ENCODE measurements at regions not wholly inside any gene's neighbourhood (a gene's known extent, or its start where the extent isn't known, plus 50 kb on each side); places are given as distances from the start of the nearest gene placed in this dataset.

DNA sequence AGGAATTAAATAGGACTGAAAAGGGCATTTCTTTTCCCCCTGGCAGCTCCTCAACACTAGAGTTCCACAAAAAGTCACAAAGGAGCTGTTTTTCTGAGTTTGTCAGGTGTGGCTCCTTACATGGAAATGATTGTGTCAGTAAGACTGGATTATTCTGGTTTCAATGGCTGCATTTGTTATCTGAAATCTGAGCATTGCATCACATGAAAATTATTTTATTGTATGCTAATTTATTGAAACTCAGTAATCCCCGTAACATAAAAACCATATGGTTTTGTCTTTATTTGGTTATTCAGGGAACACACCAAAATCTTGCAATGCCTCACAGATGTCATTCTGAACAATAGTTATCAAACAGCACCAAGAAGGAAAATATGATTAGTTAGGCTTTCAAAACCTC lies 439.7 kb upstream of the TNP1 start:
- no peaks in the 10 kb centered on the region for H3K36me3 ChIP-seq
- peaks cover 0 to 7% of the 10 kb centered on the region in 2 donors for H3K9me3 ChIP-seq
- no peaks in the 10 kb centered on the region for H3K27me3 ChIP-seq
- no peak for DNase-seq
- no peak overlapping the region for H3K4me3 ChIP-seq
- intact Hi-C loops (cut with DNase I; ENCODE audit: low total_unique reads): no loop called here
- H3K4me1 ChIP-seq: no peaks in the 10 kb centered on the region
- no peak for TF ChIP-seq POLR2A (IDR thresholded peaks at IDR 0.05)
- TF ChIP-seq, protein P1, sequence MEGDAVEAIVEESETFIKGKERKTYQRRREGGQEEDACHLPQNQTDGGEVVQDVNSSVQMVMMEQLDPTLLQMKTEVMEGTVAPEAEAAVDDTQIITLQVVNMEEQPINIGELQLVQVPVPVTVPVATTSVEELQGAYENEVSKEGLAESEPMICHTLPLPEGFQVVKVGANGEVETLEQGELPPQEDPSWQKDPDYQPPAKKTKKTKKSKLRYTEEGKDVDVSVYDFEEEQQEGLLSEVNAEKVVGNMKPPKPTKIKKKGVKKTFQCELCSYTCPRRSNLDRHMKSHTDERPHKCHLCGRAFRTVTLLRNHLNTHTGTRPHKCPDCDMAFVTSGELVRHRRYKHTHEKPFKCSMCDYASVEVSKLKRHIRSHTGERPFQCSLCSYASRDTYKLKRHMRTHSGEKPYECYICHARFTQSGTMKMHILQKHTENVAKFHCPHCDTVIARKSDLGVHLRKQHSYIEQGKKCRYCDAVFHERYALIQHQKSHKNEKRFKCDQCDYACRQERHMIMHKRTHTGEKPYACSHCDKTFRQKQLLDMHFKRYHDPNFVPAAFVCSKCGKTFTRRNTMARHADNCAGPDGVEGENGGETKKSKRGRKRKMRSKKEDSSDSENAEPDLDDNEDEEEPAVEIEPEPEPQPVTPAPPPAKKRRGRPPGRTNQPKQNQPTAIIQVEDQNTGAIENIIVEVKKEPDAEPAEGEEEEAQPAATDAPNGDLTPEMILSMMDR (IDR thresholded peaks at IDR 0.05): no peak
- H3K27ac ChIP-seq: no peak overlapping the region

DNA sequence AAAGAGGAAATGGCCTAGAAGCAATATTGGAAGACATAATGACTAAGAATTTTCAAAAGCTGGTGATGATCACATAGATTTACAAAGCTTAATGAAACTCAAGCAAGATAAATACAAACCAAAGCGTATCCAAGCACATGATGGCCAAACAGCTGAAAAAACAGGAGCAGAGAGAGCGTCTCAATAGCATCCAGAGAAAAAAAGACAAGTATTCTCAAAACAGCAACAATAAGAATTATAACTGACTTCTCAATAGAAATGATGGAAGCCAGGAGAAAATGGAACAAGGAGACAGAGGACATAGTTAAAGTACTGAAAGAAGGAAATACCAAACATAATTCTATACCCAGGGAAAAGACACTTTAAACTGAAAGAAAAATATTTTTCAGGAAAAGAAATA lies 437.2 kb upstream of the TNP1 start:
- intact Hi-C loops (cut with DNase I; ENCODE audit: low total_unique reads): no loop called here
- Histone ChIP-seq H3K36me3 (no peaks in the 10 kb centered on the region), H3K4me3 (no peak overlapping the region), H3K27me3 (no peaks in the 10 kb centered on the region), H3K27ac (no peak overlapping the region), H3K4me1 (no peaks in the 10 kb centered on the region), H3K9me3 (peaks cover 0 to 7% of the 10 kb centered on the region in 2 donors)
- DNase-seq: no peak
- TF ChIP-seq, protein P1 (IDR thresholded peaks at IDR 0.05): no peak
- TF ChIP-seq POLR2A (IDR thresholded peaks at IDR 0.05): no peak

DNA sequence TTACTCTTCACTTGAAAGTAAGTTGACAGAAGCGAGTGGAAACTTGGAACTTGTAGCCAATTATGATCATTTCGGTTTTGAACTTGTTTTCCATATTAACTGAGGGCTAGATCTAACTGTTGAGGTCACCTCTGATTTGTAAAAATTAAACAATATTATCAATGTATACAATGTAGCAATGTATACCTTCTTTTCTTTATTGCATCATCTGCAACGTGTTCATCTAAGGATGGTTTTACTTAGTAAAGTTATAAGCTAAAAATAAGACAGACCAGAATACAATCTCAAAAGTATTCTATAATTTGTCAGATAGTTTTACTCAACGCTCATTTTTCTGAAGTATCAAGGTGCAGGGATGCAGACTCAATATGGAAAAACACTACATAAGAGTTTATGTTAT lies 435.0 kb upstream of the TNP1 start:
- no peak for DNase-seq
- intact Hi-C loops (cut with DNase I; ENCODE audit: low total_unique reads): no loop called here
- Histone ChIP-seq H3K4me1 (no peaks in the 10 kb centered on the region), H3K27ac (no peak overlapping the region), H3K9me3 (peaks cover 0 to 7% of the 10 kb centered on the region in 2 donors), H3K27me3 (no peaks in the 10 kb centered on the region), H3K36me3 (no peaks in the 10 kb centered on the region), H3K4me3 (no peak overlapping the region)
- no peak for TF ChIP-seq POLR2A (IDR thresholded peaks at IDR 0.05)
- TF ChIP-seq, protein P1 (IDR thresholded peaks at IDR 0.05): no peak

DNA sequence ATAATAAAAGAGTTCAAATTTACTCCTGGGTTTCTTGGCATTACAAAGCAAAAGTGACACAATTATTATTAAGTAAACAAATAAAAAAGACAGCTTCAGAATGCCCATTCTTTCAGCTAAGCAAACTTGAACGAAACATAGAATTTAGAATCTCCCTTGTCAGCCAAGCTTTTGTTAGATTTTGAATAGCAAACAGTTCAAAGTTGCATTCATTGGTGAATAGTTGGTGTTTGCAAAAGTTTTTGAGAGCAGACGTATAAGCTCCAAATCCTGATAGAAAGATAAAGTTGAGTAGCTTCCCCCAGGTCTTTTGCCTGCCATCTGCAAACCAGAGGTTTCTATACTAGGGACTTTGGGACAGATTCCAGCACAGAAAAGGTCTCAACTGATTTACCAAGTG lies 434.3 kb upstream of the TNP1 start:
- Histone ChIP-seq H3K36me3 (no peaks in the 10 kb centered on the region), H3K27ac (no peak overlapping the region), H3K9me3 (peaks cover 0 to 7% of the 10 kb centered on the region in 2 donors), H3K4me3 (no peak overlapping the region), H3K27me3 (no peaks in the 10 kb centered on the region), H3K4me1 (no peaks in the 10 kb centered on the region)
- intact Hi-C loops (cut with DNase I; ENCODE audit: low total_unique reads): no loop called here
- no peak for TF ChIP-seq POLR2A (IDR thresholded peaks at IDR 0.05)
- TF ChIP-seq, protein P1 (IDR thresholded peaks at IDR 0.05): no peak
- DNase-seq: no peak

DNA sequence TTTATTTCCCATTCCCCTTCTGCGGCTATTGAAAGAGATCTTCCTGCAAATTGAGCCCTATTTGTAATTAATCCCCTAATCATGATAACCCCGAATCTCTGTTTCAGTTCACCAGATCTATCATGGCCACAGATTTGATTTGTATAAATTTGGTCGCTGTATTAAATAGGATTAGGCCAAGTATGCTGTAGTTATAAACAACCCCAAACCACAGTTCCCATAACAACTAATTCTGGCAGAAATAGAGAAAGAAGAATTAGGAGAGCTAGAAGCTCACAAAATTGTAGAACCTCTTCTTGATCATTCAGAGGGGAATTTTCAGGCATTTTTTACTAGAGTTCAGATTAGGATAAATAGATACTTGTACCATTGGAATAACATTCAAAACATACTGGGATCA lies 433.7 kb upstream of the TNP1 start:
- intact Hi-C loops (cut with DNase I; ENCODE audit: low total_unique reads): no loop called here
- Histone ChIP-seq H3K4me1 (peaks cover 0 to 3% of the 10 kb centered on the region in 2 donors), H3K27me3 (no peaks in the 10 kb centered on the region), H3K4me3 (no peak overlapping the region), H3K9me3 (peaks cover 0 to 7% of the 10 kb centered on the region in 2 donors), H3K27ac (no peak overlapping the region), H3K36me3 (no peaks in the 10 kb centered on the region)
- no peak for DNase-seq
- no peak for TF ChIP-seq POLR2A (IDR thresholded peaks at IDR 0.05)
- TF ChIP-seq, protein P1 (IDR thresholded peaks at IDR 0.05): no peak

Data from uterus (tissue), 3 donors.